CD4-positive, alpha-beta T cell (primary cell): ENCODE measurements at regions not wholly inside any gene's neighbourhood (a gene's known extent, or its start where the extent isn't known, plus 50 kb on each side); places are given as distances from the start of the nearest gene placed in this dataset.

Experiments
- ATAC-seq: fragments of 200-7000 bp; cut with Tn5 transposase; one replicate; pipeline ENCODE4 v1.10.0; 2022; ENCODE audit warnings: mild to moderate bottlenecking; ENCODE audit not compliant: poor library complexity
- CTCF ChIA-PET: fragments of 350-600 bp; sonication (Branson Sonifier 250); formaldehyde crosslinking; loops from one replicate; lab custom pipeline; 2021; ENCODE audit warnings: antibody characterized with exemption, inconsistent platforms; lab: Charles Lee
- POLR2A ChIA-PET: fragments of 350-600 bp; sonication (Branson Sonifier 250); formaldehyde crosslinking; loops from one replicate; lab custom pipeline; 2021; ENCODE audit warnings: antibody characterized with exemption, inconsistent platforms; lab: Charles Lee
- DNase-seq, 14 experiments: peaks; one replicate each; pipeline ENCODE4 v3.0.0-alpha.2; 2013 to 2020; ENCODE audit warnings: mixed read lengths in 2 of 14
- H3K27ac ChIP-seq, 2 donors: one replicate each; pipeline versions ENCODE4 v1.5.1 to v1.7.0; 2013; ENCODE audit warnings: low read length in 2 of 2, low read depth in 1 of 2, mild to moderate bottlenecking in 1 of 2
- H3K27me3 ChIP-seq, 2 experiments: 1 replicate in 1 of 2; 2 replicates in 1 of 2; pipeline versions ENCODE4 v1.6.1 to v1.7.0; 2013; ENCODE audit warnings: low read length in 2 of 2, control low read depth in 1 of 2, mild to moderate bottlenecking in 1 of 2, moderate library complexity in 1 of 2; ENCODE audit not compliant: insufficient read depth in 2 of 2, control insufficient read depth in 1 of 2
- H3K36me3 ChIP-seq: one replicate; pipeline ENCODE4 v1.6.1; 2013; ENCODE audit warnings: low read length, control low read depth; ENCODE audit not compliant: insufficient read depth
- H3K4me1 ChIP-seq: one replicate; pipeline ENCODE4 v1.6.1; 2013; ENCODE audit warnings: low read length, control low read depth; ENCODE audit not compliant: insufficient read depth
- H3K4me3 ChIP-seq: one replicate; pipeline ENCODE4 v1.5.1; 2013; ENCODE audit warnings: mild to moderate bottlenecking, low read length, moderate library complexity
- H3K9me3 ChIP-seq, 2 experiments: 1 replicate in 1 of 2; 2 replicates in 1 of 2; pipeline versions ENCODE4 v1.6.1 to v1.7.0; 2013; ENCODE audit warnings: low read length in 2 of 2, mild to moderate bottlenecking in 2 of 2, control low read depth in 1 of 2, moderate library complexity in 1 of 2; ENCODE audit not compliant: control insufficient read depth in 1 of 2, insufficient read depth in 1 of 2
- H3K27ac Mint-ChIP-seq: one replicate; pipeline ENCODE4 v1.8.0; 2020; ENCODE audit warnings: mixed read lengths
- H3K27me3 Mint-ChIP-seq: one replicate; pipeline ENCODE4 v1.8.0; 2021; ENCODE audit warnings: mixed read lengths
- H3K36me3 Mint-ChIP-seq: one replicate; pipeline ENCODE4 v1.8.0; 2021; ENCODE audit warnings: low read depth, mixed read lengths
- H3K4me1 Mint-ChIP-seq: one replicate; pipeline ENCODE4 v1.8.0; 2021; ENCODE audit warnings: low read depth, mixed read lengths
- H3K4me3 Mint-ChIP-seq: one replicate; pipeline ENCODE4 v1.8.0; 2020; ENCODE audit warnings: mild to moderate bottlenecking, mixed read lengths
- H3K9me3 Mint-ChIP-seq: one replicate; pipeline ENCODE4 v1.8.0; 2020; ENCODE audit warnings: mixed read lengths
- intact Hi-C, 2 experiments: fragments of 100-400 bp; cut with DNase I in 1 of 2; cut with micrococcal nuclease in 1 of 2; formaldehyde crosslinking; loops; one replicate each; pipeline versions ENCODE4 v1.15.1 to v1.9.0; 2023 to 2025; cut with DNase I, micrococcal nuclease
- TF ChIP-seq, protein P1 (sequence below): fragments of 200-600 bp; IDR thresholded peaks from one replicate; pipeline ENCODE4 v1.8.0; 2022; ENCODE audit warnings: antibody characterized with exemption, mild to moderate bottlenecking

DNA sequence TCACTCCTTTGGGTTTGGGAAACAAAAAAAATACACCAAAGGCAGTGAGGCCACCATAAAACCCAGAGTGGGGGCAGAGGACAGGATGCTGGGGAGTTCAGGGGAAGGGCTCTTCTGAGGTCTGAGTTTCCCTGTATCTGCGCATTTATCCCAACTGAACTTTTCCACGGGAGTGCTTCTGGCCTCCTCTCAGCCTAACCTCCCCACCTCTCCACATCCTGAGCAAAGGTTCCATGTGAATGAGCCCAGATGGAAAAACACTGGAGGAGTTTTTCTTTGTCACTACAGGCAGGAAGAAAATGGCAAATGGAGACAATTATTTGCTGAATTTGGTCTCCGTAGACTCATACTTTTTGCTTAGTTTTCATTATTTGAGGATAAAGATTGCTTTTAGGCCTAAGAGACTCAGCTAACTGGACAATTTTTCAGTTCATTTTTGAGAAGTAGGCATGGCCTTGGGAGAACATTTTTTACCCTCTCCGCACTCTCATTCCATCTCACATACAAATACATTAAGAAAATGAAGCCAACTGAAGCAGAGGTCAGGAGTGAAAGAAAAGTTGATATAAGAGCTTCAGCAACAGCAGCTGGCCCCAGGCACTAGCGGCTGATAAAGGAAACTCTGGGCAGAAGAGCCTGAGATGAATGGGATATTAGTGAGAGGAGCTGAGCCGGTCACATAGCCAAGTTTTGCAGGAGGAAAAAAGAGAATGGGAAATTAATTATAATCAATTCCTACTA is 82.6 kb upstream of the CYP1B1 start:
- H3K36me3 Mint-ChIP-seq = no peaks in the 10 kb centered on the region
- H3K27ac Mint-ChIP-seq = no peak overlapping the region
- intact Hi-C loops = no loop called here
- no peak for ATAC-seq
- H3K4me1 ChIP-seq = no peaks in the 10 kb centered on the region
- no peak overlapping the region for H3K27ac ChIP-seq
- H3K36me3 ChIP-seq = no peaks in the 10 kb centered on the region
- H3K4me3 ChIP-seq = no peak overlapping the region
- peaks cover 37% of the 10 kb centered on the region for H3K27me3 Mint-ChIP-seq
- H3K4me3 Mint-ChIP-seq = no peak overlapping the region
- TF ChIP-seq, protein P1, sequence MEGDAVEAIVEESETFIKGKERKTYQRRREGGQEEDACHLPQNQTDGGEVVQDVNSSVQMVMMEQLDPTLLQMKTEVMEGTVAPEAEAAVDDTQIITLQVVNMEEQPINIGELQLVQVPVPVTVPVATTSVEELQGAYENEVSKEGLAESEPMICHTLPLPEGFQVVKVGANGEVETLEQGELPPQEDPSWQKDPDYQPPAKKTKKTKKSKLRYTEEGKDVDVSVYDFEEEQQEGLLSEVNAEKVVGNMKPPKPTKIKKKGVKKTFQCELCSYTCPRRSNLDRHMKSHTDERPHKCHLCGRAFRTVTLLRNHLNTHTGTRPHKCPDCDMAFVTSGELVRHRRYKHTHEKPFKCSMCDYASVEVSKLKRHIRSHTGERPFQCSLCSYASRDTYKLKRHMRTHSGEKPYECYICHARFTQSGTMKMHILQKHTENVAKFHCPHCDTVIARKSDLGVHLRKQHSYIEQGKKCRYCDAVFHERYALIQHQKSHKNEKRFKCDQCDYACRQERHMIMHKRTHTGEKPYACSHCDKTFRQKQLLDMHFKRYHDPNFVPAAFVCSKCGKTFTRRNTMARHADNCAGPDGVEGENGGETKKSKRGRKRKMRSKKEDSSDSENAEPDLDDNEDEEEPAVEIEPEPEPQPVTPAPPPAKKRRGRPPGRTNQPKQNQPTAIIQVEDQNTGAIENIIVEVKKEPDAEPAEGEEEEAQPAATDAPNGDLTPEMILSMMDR = no peak
- no peaks in the 10 kb centered on the region for H3K9me3 ChIP-seq
- POLR2A ChIA-PET = no interaction called here
- DNase-seq = no peak
- H3K27me3 ChIP-seq = peaks cover 7 to 13% of the 10 kb centered on the region in 2 experiments
- H3K9me3 Mint-ChIP-seq = no peaks in the 10 kb centered on the region
- CTCF ChIA-PET = no interaction called here
- no peaks in the 10 kb centered on the region for H3K4me1 Mint-ChIP-seq

DNA sequence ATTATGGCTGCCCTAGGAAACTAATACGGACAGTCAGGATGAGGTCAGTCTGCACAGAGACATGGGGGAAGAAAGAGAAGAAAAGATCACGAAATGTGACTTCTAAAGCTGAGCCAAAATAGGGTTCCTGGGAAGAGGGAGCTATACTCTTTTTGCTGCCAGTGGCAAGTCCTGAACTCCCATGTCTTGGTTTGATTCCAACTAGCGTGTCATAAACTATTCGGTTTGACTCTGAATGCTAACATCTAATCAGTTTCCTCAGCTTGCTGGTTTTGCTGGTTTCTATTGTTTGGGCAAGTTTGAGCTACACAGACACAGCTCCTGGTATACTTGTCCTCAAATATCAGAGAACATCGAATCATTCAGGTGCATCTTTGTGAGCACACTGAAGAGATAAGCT is 80.5 kb upstream of the CYP1B1 start:
- DNase-seq = no peak
- Histone ChIP-seq H3K27me3 (peaks cover 4 to 9% of the 10 kb centered on the region in 2 experiments), H3K36me3 (no peaks in the 10 kb centered on the region), H3K4me3 (no peak overlapping the region), H3K27ac (no peak overlapping the region), H3K9me3 (no peaks in the 10 kb centered on the region), H3K4me1 (no peaks in the 10 kb centered on the region)
- no peaks in the 10 kb centered on the region for H3K36me3 Mint-ChIP-seq
- ChIA-PET POLR2A (interaction anchor here (1.3 kb wide), 1 partner anchor 10 kb away, joined by 4 read pairs; no protein-coding TSS in a partner anchor), CTCF (no interaction called here)
- H3K27me3 Mint-ChIP-seq = peaks cover 31% of the 10 kb centered on the region
- H3K27ac Mint-ChIP-seq = no peak overlapping the region
- intact Hi-C loops = no loop called here
- H3K4me1 Mint-ChIP-seq = no peaks in the 10 kb centered on the region
- no peaks in the 10 kb centered on the region for H3K9me3 Mint-ChIP-seq
- H3K4me3 Mint-ChIP-seq = no peak overlapping the region
- no peak for ATAC-seq
- TF ChIP-seq, protein P1 = no peak

DNA sequence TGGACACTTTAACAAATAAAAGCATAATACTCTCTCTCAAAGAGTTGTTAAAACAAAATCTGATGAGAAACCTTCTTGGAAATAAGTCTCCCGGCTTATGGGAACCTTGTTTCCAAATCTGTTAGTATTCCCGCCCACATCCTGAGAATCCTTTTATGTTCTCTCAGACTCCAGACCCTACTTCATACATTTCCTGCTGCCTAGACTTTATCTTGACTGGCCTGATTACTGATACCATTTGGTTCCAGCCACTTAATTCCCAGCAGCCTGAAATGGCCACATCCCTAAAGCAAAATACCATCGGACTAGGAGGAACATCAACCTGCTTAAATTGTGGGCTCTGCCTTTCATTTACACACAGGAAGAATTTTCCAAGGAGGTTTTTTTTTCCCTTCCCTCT is 79.1 kb upstream of the CYP1B1 start:
- intact Hi-C loops = no loop called here
- Mint-ChIP-seq H3K4me1 (no peaks in the 10 kb centered on the region), H3K9me3 (no peaks in the 10 kb centered on the region), H3K4me3 (no peak overlapping the region), H3K27me3 (peaks cover 19% of the 10 kb centered on the region), H3K36me3 (no peaks in the 10 kb centered on the region), H3K27ac (no peak overlapping the region)
- no peak for DNase-seq
- no peak overlapping the region for H3K4me3 ChIP-seq
- H3K4me1 ChIP-seq = no peaks in the 10 kb centered on the region
- no peak for ATAC-seq
- no peak overlapping the region for H3K27ac ChIP-seq
- peaks cover 2 to 4% of the 10 kb centered on the region in 2 experiments for H3K27me3 ChIP-seq
- CTCF ChIA-PET = no interaction called here
- POLR2A ChIA-PET = no interaction called here
- H3K9me3 ChIP-seq = no peaks in the 10 kb centered on the region
- TF ChIP-seq, protein P1 = no peak
- no peaks in the 10 kb centered on the region for H3K36me3 ChIP-seq
